ENCODE measurements at regions not wholly inside any gene's neighbourhood (a gene's known extent, or its start where the extent isn't known, plus 50 kb on each side); places are given as distances from the start of the nearest gene placed in this dataset.

DNA sequence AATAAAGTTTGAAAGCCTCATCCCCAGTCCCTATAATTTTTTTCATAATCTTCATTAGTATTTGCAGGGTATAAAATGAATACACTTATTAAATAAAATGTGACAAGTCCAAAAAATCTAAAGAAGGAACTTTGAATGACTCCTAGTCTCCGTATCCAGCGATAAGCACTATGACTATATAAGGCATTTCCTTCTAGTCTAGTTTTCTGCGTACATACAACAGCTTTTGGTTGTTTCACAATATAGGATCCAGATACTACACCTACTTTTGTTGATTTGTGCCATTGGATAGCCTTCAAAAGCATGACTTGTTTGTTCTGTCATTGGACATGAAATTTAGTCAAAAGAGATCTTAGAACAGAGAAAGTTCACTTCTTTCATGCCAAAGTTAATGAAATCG, 133.3 kb upstream of the PWP1 start:
- Histone ChIP-seq H3K27me3 (ENCODE audit: insufficient read depth in 3 of 3, low read length in 2 of 3) (no peaks in the 10 kb centered on the region), H3K27ac (no peak overlapping the region), H3K4me3 (no peak overlapping the region), H3K4me1 (no peaks in the 10 kb centered on the region), H3K36me3 (ENCODE audit: insufficient read depth in 1 of 2, low read depth in 1 of 2) (no peaks in the 10 kb centered on the region), H3K9me3 (no peaks in the 10 kb centered on the region)
- WGBS, 3 donors = 76 to 84% (median 82%) methylated on average over 4 of the region's 4 CpGs
- intact Hi-C loops (cut with DNase I) = no loop called here
- DNase-seq = no peak
- no peak for ATAC-seq
- TF ChIP-seq, protein P1, sequence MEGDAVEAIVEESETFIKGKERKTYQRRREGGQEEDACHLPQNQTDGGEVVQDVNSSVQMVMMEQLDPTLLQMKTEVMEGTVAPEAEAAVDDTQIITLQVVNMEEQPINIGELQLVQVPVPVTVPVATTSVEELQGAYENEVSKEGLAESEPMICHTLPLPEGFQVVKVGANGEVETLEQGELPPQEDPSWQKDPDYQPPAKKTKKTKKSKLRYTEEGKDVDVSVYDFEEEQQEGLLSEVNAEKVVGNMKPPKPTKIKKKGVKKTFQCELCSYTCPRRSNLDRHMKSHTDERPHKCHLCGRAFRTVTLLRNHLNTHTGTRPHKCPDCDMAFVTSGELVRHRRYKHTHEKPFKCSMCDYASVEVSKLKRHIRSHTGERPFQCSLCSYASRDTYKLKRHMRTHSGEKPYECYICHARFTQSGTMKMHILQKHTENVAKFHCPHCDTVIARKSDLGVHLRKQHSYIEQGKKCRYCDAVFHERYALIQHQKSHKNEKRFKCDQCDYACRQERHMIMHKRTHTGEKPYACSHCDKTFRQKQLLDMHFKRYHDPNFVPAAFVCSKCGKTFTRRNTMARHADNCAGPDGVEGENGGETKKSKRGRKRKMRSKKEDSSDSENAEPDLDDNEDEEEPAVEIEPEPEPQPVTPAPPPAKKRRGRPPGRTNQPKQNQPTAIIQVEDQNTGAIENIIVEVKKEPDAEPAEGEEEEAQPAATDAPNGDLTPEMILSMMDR (IDR thresholded peaks at IDR 0.05) = no peak

DNA sequence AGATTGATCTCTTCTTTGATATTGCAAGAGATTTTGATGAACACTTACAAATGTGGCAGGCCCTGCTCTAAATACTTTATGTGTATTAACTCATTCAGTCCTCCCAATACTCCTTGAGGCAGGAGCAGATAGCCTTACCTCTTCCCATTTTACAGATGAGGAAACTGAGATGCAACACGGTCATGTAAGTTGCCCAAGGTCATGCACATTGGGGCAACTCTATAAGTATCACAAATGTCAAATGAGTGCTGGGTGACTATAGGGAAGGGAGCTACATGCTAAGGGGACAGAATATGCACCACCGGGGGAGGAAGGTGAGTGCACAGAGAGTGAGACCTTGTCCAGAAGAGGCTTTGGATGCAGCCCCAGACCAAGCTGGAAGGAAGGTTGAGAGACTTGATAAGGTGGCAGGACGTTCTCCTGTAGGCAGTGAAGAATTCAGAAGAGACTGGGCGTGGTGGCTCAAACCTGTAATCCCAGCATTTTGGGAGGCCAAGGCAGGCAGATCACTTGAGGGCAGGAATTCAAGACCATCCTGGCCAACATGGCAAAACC, 132.3 kb upstream of the PWP1 start:
- intact Hi-C loops (cut with DNase I) = no loop called here
- TF ChIP-seq, protein P1 (IDR thresholded peaks at IDR 0.05) = no peak
- H3K36me3 ChIP-seq (ENCODE audit: insufficient read depth in 1 of 2, low read depth in 1 of 2) = no peaks in the 10 kb centered on the region
- ATAC-seq (no peak), DNase-seq (no peak)
- no peak overlapping the region for H3K27ac ChIP-seq
- no peaks in the 10 kb centered on the region for H3K4me1 ChIP-seq
- 81 to 88% (median 87%) methylated on average over 4 of the region's 4 CpGs for WGBS, 3 donors
- H3K27me3 ChIP-seq (ENCODE audit: insufficient read depth in 3 of 3, low read length in 2 of 3) = no peaks in the 10 kb centered on the region
- no peak overlapping the region for H3K4me3 ChIP-seq
- no peaks in the 10 kb centered on the region for H3K9me3 ChIP-seq

DNA sequence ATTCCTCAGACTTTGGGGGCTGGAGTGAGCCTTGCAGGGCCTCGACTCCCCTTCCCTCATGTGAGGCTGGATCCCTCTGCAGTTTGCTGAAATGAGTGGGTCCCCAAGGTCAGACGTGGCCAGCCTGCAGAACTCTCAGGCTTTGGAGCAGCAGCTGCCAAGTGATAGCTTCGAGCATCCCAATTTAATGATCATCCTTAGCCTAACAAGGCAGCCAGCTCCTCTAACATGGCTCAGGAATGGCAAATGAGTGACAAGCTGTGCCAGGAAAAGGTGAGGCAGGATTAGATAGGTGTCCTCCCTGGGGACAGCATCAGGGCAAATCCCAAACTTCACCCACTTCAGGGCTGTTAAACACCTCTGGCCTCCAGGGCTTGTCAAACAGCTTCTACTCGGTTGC, 130.7 kb upstream of the PWP1 start:
- Histone ChIP-seq H3K4me1 (no peaks in the 10 kb centered on the region), H3K36me3 (ENCODE audit: insufficient read depth in 1 of 2, low read depth in 1 of 2) (no peaks in the 10 kb centered on the region), H3K27me3 (ENCODE audit: insufficient read depth in 3 of 3, low read length in 2 of 3) (no peaks in the 10 kb centered on the region), H3K4me3 (no peak overlapping the region), H3K9me3 (no peaks in the 10 kb centered on the region), H3K27ac (no peak overlapping the region)
- TF ChIP-seq, protein P1 (IDR thresholded peaks at IDR 0.05) = no peak
- no peak for ATAC-seq
- intact Hi-C loops (cut with DNase I) = no loop called here
- WGBS, 3 donors = 40 to 46% (median 44%) methylated on average over 4 of the region's 4 CpGs
- no peak for DNase-seq

DNA sequence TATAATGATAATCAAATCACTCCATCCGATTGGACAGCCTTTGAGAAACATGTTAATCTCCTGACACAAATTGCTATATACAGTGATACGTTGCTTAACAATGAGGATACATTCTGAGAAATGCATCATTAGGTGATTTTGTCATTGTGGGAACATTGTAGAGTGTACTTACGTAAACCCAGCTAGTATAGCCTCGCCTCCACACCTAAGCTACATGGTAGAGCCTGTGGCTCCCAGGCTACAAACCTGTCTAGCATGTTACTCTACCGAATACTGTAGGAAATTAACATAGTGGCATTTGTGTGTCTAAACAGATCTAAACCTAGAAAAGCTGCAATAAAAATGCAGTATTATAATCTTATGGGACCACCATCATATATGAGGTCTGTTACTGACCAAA, 128.6 kb upstream of the PWP1 start:
- 85 to 90% (median 87%) methylated on average over 5 of the region's 5 CpGs for WGBS, 3 donors

More for the DNA sequence above, 128.6 kb upstream of the PWP1 start:
- no peak for ATAC-seq
- TF ChIP-seq, protein P1 (IDR thresholded peaks at IDR 0.05) = no peak
- intact Hi-C loops (cut with DNase I) = no loop called here
- Histone ChIP-seq H3K9me3 (no peaks in the 10 kb centered on the region), H3K36me3 (ENCODE audit: insufficient read depth in 1 of 2, low read depth in 1 of 2) (no peaks in the 10 kb centered on the region), H3K27me3 (ENCODE audit: insufficient read depth in 3 of 3, low read length in 2 of 3) (no peaks in the 10 kb centered on the region), H3K27ac (no peak overlapping the region), H3K4me1 (no peaks in the 10 kb centered on the region), H3K4me3 (no peak overlapping the region)
- DNase-seq = no peak
